GM12874 (cell line): ENCODE measurements at regions not wholly inside any gene's neighbourhood (a gene's known extent, or its start where the extent isn't known, plus 50 kb on each side); places are given as distances from the start of the nearest gene placed in this dataset.

Experiments
- TF ChIP-seq, protein P1 (sequence below): IDR thresholded peaks from 2 replicates; pipeline ENCODE4 v1.5.1; 2011; ENCODE audit warnings: low read depth, mild to moderate bottlenecking, control low read depth, low read length, moderate library complexity; ENCODE audit not compliant: insufficient read depth

DNA sequence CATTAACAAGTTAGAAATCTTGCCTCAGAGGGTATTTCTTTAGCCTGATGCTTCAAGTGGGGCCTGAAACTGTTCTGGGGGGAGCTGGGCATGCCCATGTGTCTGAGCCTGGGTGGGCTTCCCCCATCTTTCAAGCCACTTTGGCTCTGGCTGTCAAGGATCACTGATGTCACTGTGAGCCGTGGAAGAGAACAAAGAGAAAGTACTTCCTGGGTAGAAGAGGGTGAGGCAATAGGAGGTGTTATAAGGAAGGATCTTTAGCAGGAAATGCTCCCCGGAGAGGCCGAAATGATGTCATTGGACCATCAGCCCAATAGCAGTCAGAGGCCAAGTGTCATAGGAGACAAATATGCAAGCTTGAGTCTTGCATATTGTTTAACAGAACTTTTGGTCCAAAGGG, 228.4 kb upstream of the MEX3C start:
- TF ChIP-seq, protein P1, sequence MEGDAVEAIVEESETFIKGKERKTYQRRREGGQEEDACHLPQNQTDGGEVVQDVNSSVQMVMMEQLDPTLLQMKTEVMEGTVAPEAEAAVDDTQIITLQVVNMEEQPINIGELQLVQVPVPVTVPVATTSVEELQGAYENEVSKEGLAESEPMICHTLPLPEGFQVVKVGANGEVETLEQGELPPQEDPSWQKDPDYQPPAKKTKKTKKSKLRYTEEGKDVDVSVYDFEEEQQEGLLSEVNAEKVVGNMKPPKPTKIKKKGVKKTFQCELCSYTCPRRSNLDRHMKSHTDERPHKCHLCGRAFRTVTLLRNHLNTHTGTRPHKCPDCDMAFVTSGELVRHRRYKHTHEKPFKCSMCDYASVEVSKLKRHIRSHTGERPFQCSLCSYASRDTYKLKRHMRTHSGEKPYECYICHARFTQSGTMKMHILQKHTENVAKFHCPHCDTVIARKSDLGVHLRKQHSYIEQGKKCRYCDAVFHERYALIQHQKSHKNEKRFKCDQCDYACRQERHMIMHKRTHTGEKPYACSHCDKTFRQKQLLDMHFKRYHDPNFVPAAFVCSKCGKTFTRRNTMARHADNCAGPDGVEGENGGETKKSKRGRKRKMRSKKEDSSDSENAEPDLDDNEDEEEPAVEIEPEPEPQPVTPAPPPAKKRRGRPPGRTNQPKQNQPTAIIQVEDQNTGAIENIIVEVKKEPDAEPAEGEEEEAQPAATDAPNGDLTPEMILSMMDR: no peak

DNA sequence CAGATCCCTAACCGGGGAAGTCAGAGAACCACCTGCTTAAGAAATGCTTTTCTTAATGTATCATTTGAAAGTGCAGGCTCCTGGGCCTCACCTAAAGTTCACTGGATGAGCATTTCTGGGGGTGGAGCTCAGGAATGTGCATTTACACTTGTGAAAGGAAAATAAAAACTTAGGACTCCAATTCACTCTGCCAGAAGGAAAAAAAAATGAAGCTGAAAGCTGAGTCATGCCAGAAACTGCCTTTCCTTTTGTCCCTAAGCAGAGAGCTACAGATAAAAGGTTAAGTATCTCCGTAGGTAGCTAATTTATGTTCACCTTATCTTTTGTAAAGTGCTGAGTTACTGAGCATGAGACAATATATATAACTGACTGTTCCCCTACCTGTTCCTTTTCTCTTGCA, 229.5 kb upstream of the MEX3C start:
- TF ChIP-seq, protein P1: no peak

DNA sequence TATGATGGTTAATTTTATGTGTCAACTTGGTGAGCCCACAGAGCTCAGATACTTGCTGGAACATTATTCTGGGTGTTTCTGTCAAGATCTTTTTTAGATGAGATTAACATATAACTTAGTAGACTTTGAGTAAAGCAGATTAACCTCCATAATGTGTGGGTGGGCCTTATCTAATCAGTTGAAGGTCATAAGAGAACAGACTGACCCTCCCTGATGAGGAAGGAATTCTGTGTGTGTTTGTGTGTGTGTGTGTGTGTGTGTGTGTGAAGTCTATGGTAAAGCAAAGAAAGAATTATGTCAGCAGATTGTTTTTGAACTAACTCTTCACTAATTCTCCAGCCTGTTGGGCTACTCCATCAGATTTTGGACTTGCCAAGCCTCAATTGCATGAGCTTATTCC, 232.2 kb upstream of the MEX3C start:
- TF ChIP-seq, protein P1: no peak

DNA sequence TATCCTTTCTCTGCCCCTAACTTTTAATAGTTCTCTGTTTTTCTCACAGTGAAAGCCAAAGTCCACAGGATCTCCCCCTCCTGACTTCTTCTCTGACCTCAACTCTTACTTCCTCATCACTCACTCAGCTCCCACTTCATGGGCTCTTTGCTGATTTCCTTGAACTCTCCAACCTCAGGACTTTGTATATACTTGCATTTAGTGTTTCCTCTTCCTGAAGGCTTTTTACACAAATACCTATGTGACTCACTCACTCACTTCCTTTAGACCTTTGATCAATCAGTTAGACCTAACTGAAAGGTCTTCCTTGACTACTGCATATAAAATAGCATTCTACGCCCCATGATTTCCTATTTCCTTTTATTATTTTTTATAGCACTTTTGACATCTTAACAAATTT, 233.1 kb upstream of the MEX3C start:
- TF ChIP-seq, protein P1: no peak

DNA sequence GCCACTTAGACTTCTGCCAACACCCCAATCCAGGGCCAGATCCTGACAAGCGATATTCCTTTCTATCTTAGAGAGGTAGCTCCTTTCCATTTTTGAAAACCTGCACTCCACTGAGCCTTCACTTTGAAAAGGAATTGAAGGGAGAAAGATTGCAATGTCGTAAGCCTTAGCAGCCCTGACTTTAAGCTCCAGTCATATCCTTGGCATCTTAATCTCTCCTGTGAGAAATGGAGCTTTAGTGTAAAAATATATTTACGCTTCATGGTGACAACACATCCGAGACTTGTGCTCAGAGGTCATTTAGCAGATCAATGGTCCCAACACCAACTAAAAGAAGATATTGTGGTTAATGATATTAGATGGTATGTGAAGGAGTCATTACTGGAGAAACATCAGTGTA, 235.8 kb upstream of the MEX3C start:
- TF ChIP-seq, protein P1: no peak

DNA sequence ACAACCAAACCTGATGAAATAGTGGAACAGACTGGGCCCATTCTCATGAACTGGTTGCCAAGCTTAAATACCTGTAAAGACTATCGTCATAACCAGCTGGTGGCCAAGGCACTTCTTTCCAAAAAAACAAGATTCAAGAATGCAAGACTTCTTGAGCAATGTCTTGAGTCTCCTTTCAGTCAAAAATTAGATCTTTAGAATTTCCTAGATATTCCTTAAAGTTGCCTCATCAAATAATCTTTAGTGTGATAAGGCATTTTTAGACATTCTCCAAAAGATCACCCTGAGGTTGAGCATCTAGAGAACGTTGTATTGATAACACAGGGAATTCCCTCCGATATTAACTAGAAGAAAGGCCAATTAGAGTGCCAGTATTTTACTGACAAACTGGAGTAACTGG, 236.4 kb upstream of the MEX3C start:
- TF ChIP-seq, protein P1: no peak

DNA sequence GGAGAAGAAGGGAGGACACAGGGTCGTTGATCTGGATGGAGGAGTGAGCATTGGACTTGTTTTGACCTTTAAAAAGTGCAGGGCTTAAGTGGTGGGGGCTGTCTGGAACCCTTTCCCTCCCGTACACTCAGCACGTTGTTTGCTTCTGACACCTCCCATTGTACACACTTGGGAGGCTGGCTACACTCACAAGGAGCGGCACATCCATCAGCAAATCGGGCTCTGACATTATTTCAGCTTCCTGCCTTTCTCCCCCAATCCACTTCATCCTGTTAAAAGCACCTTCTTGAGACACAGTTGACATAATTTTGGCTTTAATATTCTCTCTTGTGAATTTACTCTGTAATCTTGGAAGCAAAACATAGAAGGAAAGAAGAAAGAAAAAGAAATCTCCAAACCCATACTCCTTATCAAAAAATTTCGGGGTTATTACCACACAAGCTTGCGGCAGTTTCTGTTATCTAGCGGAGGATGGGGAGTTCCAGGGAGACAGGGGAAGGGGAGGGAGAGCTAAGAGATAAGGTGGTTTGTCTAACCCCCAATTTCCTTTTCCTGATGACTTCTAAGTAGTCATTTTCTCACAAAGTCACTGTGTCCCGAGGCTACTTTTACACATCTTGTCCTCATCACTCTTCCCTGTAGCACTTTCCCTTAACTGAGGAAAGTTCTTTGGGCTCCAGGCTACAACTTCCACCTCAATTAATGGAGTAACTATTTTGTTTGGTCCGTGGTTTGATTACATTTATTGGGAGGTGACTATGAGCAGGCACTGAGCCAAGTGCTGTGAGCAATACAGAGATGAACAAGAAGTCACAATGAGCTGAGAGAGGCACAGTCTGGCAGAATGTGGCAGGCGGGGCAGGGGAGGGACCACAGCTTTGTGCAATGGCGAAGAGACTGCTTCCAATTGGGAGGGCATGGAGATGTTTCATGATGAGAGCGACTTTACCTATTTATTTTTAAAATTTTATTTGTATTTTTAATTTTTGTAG, 240.1 kb upstream of the MEX3C start:
- TF ChIP-seq, protein P1: no peak
